ENCODE measurements at regions not wholly inside any gene's neighbourhood (a gene's known extent, or its start where the extent isn't known, plus 50 kb on each side); places are given as distances from the start of the nearest gene placed in this dataset.

DNA sequence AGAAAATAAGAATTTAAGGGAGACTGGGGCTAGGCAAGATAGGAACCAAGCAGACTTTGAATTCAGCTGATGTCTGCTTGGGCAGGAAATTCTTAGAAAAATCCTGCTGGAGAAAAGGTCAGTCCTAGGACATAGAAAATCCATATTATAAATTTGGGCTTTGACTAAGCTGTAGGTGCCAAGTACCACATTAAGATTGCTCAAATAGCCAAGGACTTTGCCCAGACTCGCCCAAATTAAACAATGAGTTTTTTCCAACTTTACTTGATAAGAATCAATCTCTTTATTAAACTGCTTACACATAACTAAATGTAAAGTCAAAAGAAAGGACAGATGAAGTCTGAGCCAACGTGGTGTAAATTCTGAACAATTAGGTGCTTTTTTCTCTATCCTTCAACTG lies 95.4 kb downstream of the FUNDC1 start:
- no peaks in the 10 kb centered on the region for H3K4me1 ChIP-seq
- H3K27ac ChIP-seq, result no peak overlapping the region
- TF ChIP-seq, protein P1, sequence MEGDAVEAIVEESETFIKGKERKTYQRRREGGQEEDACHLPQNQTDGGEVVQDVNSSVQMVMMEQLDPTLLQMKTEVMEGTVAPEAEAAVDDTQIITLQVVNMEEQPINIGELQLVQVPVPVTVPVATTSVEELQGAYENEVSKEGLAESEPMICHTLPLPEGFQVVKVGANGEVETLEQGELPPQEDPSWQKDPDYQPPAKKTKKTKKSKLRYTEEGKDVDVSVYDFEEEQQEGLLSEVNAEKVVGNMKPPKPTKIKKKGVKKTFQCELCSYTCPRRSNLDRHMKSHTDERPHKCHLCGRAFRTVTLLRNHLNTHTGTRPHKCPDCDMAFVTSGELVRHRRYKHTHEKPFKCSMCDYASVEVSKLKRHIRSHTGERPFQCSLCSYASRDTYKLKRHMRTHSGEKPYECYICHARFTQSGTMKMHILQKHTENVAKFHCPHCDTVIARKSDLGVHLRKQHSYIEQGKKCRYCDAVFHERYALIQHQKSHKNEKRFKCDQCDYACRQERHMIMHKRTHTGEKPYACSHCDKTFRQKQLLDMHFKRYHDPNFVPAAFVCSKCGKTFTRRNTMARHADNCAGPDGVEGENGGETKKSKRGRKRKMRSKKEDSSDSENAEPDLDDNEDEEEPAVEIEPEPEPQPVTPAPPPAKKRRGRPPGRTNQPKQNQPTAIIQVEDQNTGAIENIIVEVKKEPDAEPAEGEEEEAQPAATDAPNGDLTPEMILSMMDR (IDR thresholded peaks at IDR 0.05), result no peak
- H3K36me3 ChIP-seq, result no peaks in the 10 kb centered on the region
- no peaks in the 10 kb centered on the region for H3K9me3 ChIP-seq
- no peak for DNase-seq
- ATAC-seq, result no peak
- intact Hi-C loops (cut with DNase I), result no loop called here
- H3K27me3 ChIP-seq, result no peaks in the 10 kb centered on the region
- no peak overlapping the region for H3K4me3 ChIP-seq

DNA sequence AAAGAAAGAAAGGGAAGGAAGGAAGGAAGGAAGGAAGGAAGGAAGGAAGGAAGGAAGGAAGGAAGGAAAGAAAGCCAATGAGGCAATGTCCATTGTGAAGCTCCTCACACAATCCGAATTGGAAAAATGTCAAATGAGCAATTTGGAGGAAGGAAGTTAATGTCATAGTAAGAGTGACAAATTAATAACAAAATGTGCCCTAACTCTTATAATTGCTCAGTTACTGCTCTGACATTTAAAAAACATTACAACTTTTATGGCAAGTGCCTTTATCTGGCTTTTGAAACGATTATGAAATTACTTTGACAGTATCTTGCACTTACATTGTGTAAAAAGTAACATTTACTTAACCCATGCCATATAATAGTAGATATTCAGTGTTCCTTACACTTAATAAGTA lies 96.5 kb upstream of the EFHC2 start:
- DNase-seq (no peak), ATAC-seq (no peak)
- Histone ChIP-seq H3K4me3 (no peak overlapping the region), H3K27me3 (no peaks in the 10 kb centered on the region), H3K27ac (no peak overlapping the region), H3K4me1 (no peaks in the 10 kb centered on the region), H3K36me3 (no peaks in the 10 kb centered on the region), H3K9me3 (no peaks in the 10 kb centered on the region)
- intact Hi-C loops (cut with DNase I), result no loop called here
- TF ChIP-seq, protein P1 (IDR thresholded peaks at IDR 0.05), result no peak

DNA sequence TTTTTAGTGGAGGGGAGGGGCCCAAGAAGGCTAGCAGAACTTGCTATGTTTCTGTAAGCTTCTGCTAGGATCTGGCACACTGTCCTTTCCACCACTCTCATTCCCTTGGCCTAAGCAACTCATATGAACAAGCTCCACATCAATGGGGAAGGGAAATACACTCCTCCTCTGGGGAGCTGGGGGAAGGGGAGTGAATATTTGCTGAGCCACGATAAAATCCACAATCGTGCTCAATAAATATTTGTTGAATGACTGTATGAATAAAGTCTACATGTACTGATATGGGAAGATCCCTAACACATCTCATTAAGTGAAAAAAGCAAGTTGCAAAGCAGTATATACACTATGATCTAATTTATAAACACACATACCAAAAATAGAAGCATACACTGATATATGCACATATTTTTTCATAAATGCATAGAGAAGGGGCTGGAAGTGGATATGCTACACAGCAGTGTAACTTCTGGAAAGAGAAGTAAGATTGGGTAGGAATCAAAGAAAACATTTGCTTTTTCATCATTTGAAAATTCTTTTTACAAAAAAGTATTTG lies 95.8 kb upstream of the EFHC2 start:
- intact Hi-C loops (cut with DNase I), result no loop called here

DNA sequence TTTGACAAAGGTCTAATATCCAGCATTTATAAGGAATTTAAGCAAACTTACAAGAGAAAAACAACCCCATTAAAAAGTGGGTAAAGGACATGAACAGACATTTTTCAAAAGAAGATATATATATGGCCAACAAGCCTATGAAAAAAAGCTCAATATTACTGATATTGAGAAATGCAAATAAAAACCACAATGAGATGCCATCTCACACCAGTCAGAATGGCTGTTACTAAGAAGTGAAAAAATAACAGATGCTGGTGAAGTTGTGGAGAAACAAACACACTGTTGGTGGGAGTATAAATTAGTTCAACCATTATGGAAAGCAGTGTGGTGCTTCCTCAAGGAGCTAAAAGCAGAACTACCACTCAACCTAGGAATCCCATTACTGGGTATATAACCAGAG lies 91.6 kb upstream of the EFHC2 start:
- TF ChIP-seq, protein P1 (IDR thresholded peaks at IDR 0.05), result no peak
- DNase-seq (no peak), ATAC-seq (no peak)
- intact Hi-C loops (cut with DNase I), result no loop called here
- Histone ChIP-seq H3K4me1 (no peaks in the 10 kb centered on the region), H3K27ac (no peak overlapping the region), H3K9me3 (no peaks in the 10 kb centered on the region), H3K27me3 (no peaks in the 10 kb centered on the region), H3K4me3 (no peak overlapping the region), H3K36me3 (no peaks in the 10 kb centered on the region)

More for the DNA sequence above, 95.8 kb upstream of the EFHC2 start:
- H3K4me3 ChIP-seq, result no peak overlapping the region
- no peaks in the 10 kb centered on the region for H3K4me1 ChIP-seq
- DNase-seq (no peak), ATAC-seq (no peak)
- H3K27ac ChIP-seq, result no peak overlapping the region
- H3K27me3 ChIP-seq, result no peaks in the 10 kb centered on the region
- TF ChIP-seq, protein P1 (IDR thresholded peaks at IDR 0.05), result no peak
- H3K9me3 ChIP-seq, result no peaks in the 10 kb centered on the region
- no peaks in the 10 kb centered on the region for H3K36me3 ChIP-seq

DNA sequence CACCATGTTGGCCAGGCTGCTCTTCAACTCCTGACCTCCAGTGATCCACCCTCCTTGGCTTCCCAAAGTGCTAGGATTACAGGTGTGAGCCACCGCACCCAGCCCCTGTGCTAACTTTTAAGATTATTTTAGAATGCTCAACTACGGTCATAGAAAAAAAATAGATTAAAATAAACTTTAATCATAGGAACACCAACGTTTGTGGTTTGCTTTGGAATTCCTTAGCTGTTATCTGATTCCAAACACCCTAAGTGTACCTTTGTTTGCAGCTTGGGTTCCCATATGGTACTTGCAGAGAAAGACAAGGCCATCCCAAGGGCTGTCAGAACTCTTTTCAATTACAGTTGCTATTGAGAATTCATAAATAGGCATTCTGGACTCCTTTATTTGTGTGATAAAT lies 90.1 kb upstream of the EFHC2 start:
- intact Hi-C loops (cut with DNase I), result no loop called here
- Histone ChIP-seq H3K36me3 (no peaks in the 10 kb centered on the region), H3K9me3 (no peaks in the 10 kb centered on the region), H3K27me3 (no peaks in the 10 kb centered on the region), H3K4me1 (no peaks in the 10 kb centered on the region), H3K4me3 (no peak overlapping the region), H3K27ac (no peak overlapping the region)
- DNase-seq (no peak), ATAC-seq (no peak)
- TF ChIP-seq, protein P1 (IDR thresholded peaks at IDR 0.05), result no peak

DNA sequence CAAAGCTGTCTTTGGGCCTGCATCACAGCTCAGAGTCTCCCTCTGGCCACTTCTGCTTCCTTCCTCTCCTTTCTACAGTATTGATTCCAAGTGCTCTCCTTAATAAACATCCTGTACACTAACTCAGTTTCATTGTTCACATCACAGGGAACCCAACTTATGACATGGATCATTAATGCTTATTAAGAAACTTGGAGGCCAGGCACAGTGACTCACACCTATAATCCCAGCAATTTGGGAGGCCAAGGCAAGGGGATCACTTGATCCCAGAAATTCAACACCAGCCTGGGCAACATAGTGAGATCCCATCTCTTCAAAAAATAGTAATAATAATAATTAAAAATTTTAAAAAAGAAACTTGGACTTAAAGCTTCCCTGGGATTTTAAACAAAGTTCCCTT lies 89.2 kb upstream of the EFHC2 start:
- H3K36me3 ChIP-seq, result no peaks in the 10 kb centered on the region
- ATAC-seq (no peak), DNase-seq (no peak)
- H3K9me3 ChIP-seq, result no peaks in the 10 kb centered on the region
- no peaks in the 10 kb centered on the region for H3K4me1 ChIP-seq
- H3K27ac ChIP-seq, result no peak overlapping the region
- H3K4me3 ChIP-seq, result no peak overlapping the region
- TF ChIP-seq, protein P1 (IDR thresholded peaks at IDR 0.05), result no peak
- no peaks in the 10 kb centered on the region for H3K27me3 ChIP-seq
- intact Hi-C loops (cut with DNase I), result no loop called here
